KOPT-K1 (cell line): ENCODE measurements at regions not wholly inside any gene's neighbourhood (a gene's known extent, or its start where the extent isn't known, plus 50 kb on each side); places are given as distances from the start of the nearest gene placed in this dataset.
"Not testable (repeated sequence)": the region's sequence is repeated elsewhere in the genome, so short reads cannot be mapped to it uniquely, and the experiment has no call there.

ENCODE experiments used
- H3K27ac ChIP-seq: fragments of 200-600 bp; sonication (generic); 2 replicates; pipeline ENCODE4 v1.5.1; 2016; ENCODE audit warnings: antibody characterized with exemption, mild to moderate bottlenecking, low read depth, low read length; ENCODE audit not compliant: poor library complexity, severe bottlenecking
- H3K36me3 ChIP-seq: fragments of 200-600 bp; sonication (generic); 2 replicates; pipeline ENCODE4 v1.5.1; 2017; ENCODE audit warnings: antibody characterized with exemption, mild to moderate bottlenecking, low read length, moderate library complexity; ENCODE audit not compliant: insufficient read depth
- H3K9me3 ChIP-seq: fragments of 200-600 bp; sonication (generic); 2 replicates; pipeline ENCODE4 v1.5.1; 2017; ENCODE audit warnings: antibody characterized with exemption, low read length, mild to moderate bottlenecking; ENCODE audit not compliant: insufficient read depth, poor library complexity, severe bottlenecking

GRCh38 chr12:24519759-24520158 is 429.1 kb downstream of the BCAT1 start:
- no peak overlapping the region for H3K27ac ChIP-seq
- peaks cover 10% of the 10 kb centered on the region for H3K9me3 ChIP-seq
- no peaks in the 10 kb centered on the region for H3K36me3 ChIP-seq

- H3K27ac ChIP-seq = no peak overlapping the region
- H3K9me3 ChIP-seq = peaks cover 10% of the 10 kb centered on the region
- H3K36me3 ChIP-seq = no peaks in the 10 kb centered on the region
Observed at GRCh38 chr12:24517000-24517399, 431.9 kb downstream of the BCAT1 start.

GRCh38 chr12:24510581-24511125 is 438.2 kb downstream of the BCAT1 start:
- Histone ChIP-seq H3K36me3 (no peaks in the 10 kb centered on the region), H3K9me3 (no peaks in the 10 kb centered on the region), H3K27ac (no peak overlapping the region)

GRCh38 chr12:24507827-24508226 is 441.1 kb downstream of the BCAT1 start:
- H3K36me3 ChIP-seq = no peaks in the 10 kb centered on the region
- H3K27ac ChIP-seq = no peak overlapping the region
- no peaks in the 10 kb centered on the region for H3K9me3 ChIP-seq

- Histone ChIP-seq H3K9me3 (no peaks in the 10 kb centered on the region), H3K27ac (no peak overlapping the region), H3K36me3 (no peaks in the 10 kb centered on the region)
Observed at GRCh38 chr12:24505366-24506015, 443.4 kb downstream of the BCAT1 start.

GRCh38 chr12:24503477-24503876 is 445.4 kb downstream of the BCAT1 start:
- not testable (repeated sequence) for H3K36me3 ChIP-seq, H3K9me3 ChIP-seq, H3K27ac ChIP-seq

GRCh38 chr12:24500831-24501230 is 448.1 kb downstream of the BCAT1 start:
- no peaks in the 10 kb centered on the region for H3K36me3 ChIP-seq
- no peak overlapping the region for H3K27ac ChIP-seq
- H3K9me3 ChIP-seq = no peaks in the 10 kb centered on the region

- Histone ChIP-seq H3K36me3 (no peaks in the 10 kb centered on the region), H3K27ac (no peak overlapping the region), H3K9me3 (no peaks in the 10 kb centered on the region)
Observed at GRCh38 chr12:24500421-24500820, 448.5 kb downstream of the BCAT1 start.

GRCh38 chr12:24499151-24500146 is 449.5 kb downstream of the BCAT1 start:
- Histone ChIP-seq H3K9me3 (no peaks in the 10 kb centered on the region), H3K27ac (no peak overlapping the region), H3K36me3 (no peaks in the 10 kb centered on the region)

- Histone ChIP-seq H3K9me3 (no peaks in the 10 kb centered on the region), H3K36me3 (no peaks in the 10 kb centered on the region), H3K27ac (no peak overlapping the region)
Observed at GRCh38 chr12:24496755-24497154, 452.1 kb downstream of the BCAT1 start.

GRCh38 chr12:24494401-24494800 is 454.5 kb downstream of the BCAT1 start:
- Histone ChIP-seq H3K9me3 (no peaks in the 10 kb centered on the region), H3K27ac (no peak overlapping the region), H3K36me3 (no peaks in the 10 kb centered on the region)

GRCh38 chr12:24491968-24492367 is 456.9 kb downstream of the BCAT1 start:
- no peak overlapping the region for H3K27ac ChIP-seq
- no peaks in the 10 kb centered on the region for H3K36me3 ChIP-seq
- H3K9me3 ChIP-seq = no peaks in the 10 kb centered on the region

GRCh38 chr12:24489939-24490338 is 459.0 kb downstream of the BCAT1 start:
- Histone ChIP-seq H3K27ac (no peak overlapping the region), H3K9me3 (no peaks in the 10 kb centered on the region), H3K36me3 (no peaks in the 10 kb centered on the region)

- H3K9me3 ChIP-seq = no peaks in the 10 kb centered on the region
- H3K27ac ChIP-seq = no peak overlapping the region
- H3K36me3 ChIP-seq = no peaks in the 10 kb centered on the region
Observed at GRCh38 chr12:24488906-24489619, 459.8 kb downstream of the BCAT1 start.

GRCh38 chr12:24488091-24488596 is 460.8 kb downstream of the BCAT1 start:
- Histone ChIP-seq H3K36me3 (no peaks in the 10 kb centered on the region), H3K27ac (no peak overlapping the region), H3K9me3 (no peaks in the 10 kb centered on the region)
